ENCODE measurements at regions not wholly inside any gene's neighbourhood (a gene's known extent, or its start where the extent isn't known, plus 50 kb on each side); places are given as distances from the start of the nearest gene placed in this dataset.

DNA sequence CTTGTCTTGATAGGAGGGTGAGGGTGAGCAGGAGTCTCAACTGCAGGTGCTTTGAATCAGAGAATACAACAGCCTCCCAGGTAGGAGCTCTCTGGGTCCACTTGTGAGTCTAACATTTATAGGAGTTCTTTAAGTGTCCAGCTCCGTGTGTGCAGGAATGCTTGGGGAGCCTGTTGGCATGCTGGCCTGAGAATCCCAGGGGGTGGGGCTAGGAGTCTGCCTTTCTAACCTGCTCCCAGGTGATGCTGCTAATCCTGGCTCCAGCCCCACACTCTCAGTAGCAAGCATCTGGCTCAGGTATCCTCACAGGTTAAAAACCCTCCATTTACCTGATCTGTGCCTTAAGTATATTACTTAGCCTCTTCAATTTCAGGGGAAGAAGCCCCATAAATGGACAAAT lies 368.9 kb downstream of the RBM26 start:
- TF ChIP-seq EZH2phosphoT487 (IDR thresholded peaks at IDR 0.05; ENCODE audit: borderline replicate concordance), result no peak
- TF ChIP-seq, protein P1, sequence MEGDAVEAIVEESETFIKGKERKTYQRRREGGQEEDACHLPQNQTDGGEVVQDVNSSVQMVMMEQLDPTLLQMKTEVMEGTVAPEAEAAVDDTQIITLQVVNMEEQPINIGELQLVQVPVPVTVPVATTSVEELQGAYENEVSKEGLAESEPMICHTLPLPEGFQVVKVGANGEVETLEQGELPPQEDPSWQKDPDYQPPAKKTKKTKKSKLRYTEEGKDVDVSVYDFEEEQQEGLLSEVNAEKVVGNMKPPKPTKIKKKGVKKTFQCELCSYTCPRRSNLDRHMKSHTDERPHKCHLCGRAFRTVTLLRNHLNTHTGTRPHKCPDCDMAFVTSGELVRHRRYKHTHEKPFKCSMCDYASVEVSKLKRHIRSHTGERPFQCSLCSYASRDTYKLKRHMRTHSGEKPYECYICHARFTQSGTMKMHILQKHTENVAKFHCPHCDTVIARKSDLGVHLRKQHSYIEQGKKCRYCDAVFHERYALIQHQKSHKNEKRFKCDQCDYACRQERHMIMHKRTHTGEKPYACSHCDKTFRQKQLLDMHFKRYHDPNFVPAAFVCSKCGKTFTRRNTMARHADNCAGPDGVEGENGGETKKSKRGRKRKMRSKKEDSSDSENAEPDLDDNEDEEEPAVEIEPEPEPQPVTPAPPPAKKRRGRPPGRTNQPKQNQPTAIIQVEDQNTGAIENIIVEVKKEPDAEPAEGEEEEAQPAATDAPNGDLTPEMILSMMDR (conservative IDR thresholded peaks at IDR 0.05; ENCODE audit: low read length), result no peak
- Histone ChIP-seq H3K9ac (ENCODE audit: low read depth, low read length, poor library complexity, severe bottlenecking) (no peak overlapping the region), H3F3A (ENCODE audit: low read depth) (no peaks in the 10 kb centered on the region), H3K9me3 (ENCODE audit: insufficient read depth, low read depth, low read length) (no peaks in the 10 kb centered on the region), H3K9me2 (replicated peaks; ENCODE audit: low read depth, low read length) (no peaks in the 10 kb centered on the region), H3K27me3 (ENCODE audit: insufficient read depth, low read length, poor library complexity, severe bottlenecking) (no peaks in the 10 kb centered on the region), H2AFZ (ENCODE audit: low read length) (peak overlapping the region; percentile 34; the same call in 1 of the 2 replicates), H3K79me2 (ENCODE audit: insufficient read depth, low read length) (no peaks in the 10 kb centered on the region), H3K4me1 (ENCODE audit: insufficient read depth, low read length, poor library complexity, severe bottlenecking) (no peaks in the 10 kb centered on the region), H3K36me3 (ENCODE audit: insufficient read depth, low read length) (no peaks in the 10 kb centered on the region), H4K20me1 (ENCODE audit: insufficient read depth, low read length, poor library complexity, severe bottlenecking) (no peaks in the 10 kb centered on the region), H3K4me2 (ENCODE audit: low read depth, low read length, poor library complexity, severe bottlenecking) (no peak overlapping the region), H3K4me3 (ENCODE audit: low read length, poor library complexity, severe bottlenecking) (no peak overlapping the region)

DNA sequence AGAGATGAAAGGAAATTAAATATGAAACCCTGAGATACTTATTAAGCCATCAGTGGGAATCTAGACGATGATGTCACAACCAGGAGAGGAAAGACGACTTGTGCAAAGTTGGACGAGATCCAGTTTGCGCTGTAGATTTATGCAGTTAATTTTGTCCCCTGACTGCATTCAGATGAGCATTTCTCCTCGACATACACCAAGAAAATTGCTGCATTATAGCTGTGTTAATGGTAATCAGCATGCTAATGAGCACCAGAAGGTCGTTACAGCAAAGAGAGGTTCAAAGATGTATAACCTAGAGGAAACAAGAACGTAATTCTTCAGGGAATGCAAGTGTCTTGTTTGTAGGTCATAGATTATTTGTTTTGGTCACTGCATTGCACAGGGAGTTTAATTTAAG lies 371.7 kb downstream of the RBM26 start:
- no peaks in the 10 kb centered on the region for H3K9me3 ChIP-seq (ENCODE audit: insufficient read depth, low read depth, low read length)
- no peaks in the 10 kb centered on the region for H3F3A ChIP-seq (ENCODE audit: low read depth)
- H3K4me1 ChIP-seq (ENCODE audit: insufficient read depth, low read length, poor library complexity, severe bottlenecking), result no peaks in the 10 kb centered on the region
- H3K9ac ChIP-seq (ENCODE audit: low read depth, low read length, poor library complexity, severe bottlenecking), result no peak overlapping the region
- H3K27me3 ChIP-seq (ENCODE audit: insufficient read depth, low read length, poor library complexity, severe bottlenecking), result no peaks in the 10 kb centered on the region
- no peak for TF ChIP-seq EZH2phosphoT487 (IDR thresholded peaks at IDR 0.05; ENCODE audit: borderline replicate concordance)
- TF ChIP-seq, protein P1 (conservative IDR thresholded peaks at IDR 0.05; ENCODE audit: low read length), result no peak
- H3K4me3 ChIP-seq (ENCODE audit: low read length, poor library complexity, severe bottlenecking), result no peak overlapping the region
- H3K4me2 ChIP-seq (ENCODE audit: low read depth, low read length, poor library complexity, severe bottlenecking), result no peak overlapping the region
- H2AFZ ChIP-seq (ENCODE audit: low read length), result no peak overlapping the region
- no peaks in the 10 kb centered on the region for H4K20me1 ChIP-seq (ENCODE audit: insufficient read depth, low read length, poor library complexity, severe bottlenecking)
- no peaks in the 10 kb centered on the region for H3K79me2 ChIP-seq (ENCODE audit: insufficient read depth, low read length)
- no peaks in the 10 kb centered on the region for H3K36me3 ChIP-seq (ENCODE audit: insufficient read depth, low read length)
- no peaks in the 10 kb centered on the region for H3K9me2 ChIP-seq (replicated peaks; ENCODE audit: low read depth, low read length)

DNA sequence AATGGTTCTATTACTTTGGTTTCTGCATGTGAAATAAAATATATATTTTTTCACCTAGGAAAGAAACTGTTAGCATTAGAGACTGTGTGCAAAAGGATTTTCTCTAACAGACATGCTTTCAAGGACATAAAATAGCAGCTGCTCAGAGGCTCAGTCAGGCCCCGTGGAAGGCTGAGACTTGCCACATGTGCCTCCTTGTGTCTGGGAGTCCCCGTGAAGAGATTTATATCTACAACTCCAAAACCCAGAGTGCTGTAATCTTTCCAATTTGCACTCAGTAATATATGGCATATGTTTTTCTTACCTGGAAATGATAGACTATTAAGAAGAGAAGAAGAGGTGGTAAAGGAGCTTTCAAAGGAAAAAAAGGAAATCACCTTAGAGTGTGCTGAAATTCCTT lies 371.6 kb upstream of the OBI1 start:
- H3F3A ChIP-seq (ENCODE audit: low read depth), result no peaks in the 10 kb centered on the region
- H3K79me2 ChIP-seq (ENCODE audit: insufficient read depth, low read length), result no peaks in the 10 kb centered on the region
- H3K9me2 ChIP-seq (replicated peaks; ENCODE audit: low read depth, low read length), result no peaks in the 10 kb centered on the region
- H2AFZ ChIP-seq (ENCODE audit: low read length), result no peak overlapping the region
- H3K9ac ChIP-seq (ENCODE audit: low read depth, low read length, poor library complexity, severe bottlenecking), result no peak overlapping the region
- no peaks in the 10 kb centered on the region for H3K27me3 ChIP-seq (ENCODE audit: insufficient read depth, low read length, poor library complexity, severe bottlenecking)
- no peaks in the 10 kb centered on the region for H3K36me3 ChIP-seq (ENCODE audit: insufficient read depth, low read length)
- H4K20me1 ChIP-seq (ENCODE audit: insufficient read depth, low read length, poor library complexity, severe bottlenecking), result no peaks in the 10 kb centered on the region
- H3K4me3 ChIP-seq (ENCODE audit: low read length, poor library complexity, severe bottlenecking), result no peak overlapping the region
- no peaks in the 10 kb centered on the region for H3K4me1 ChIP-seq (ENCODE audit: insufficient read depth, low read length, poor library complexity, severe bottlenecking)
- TF ChIP-seq, protein P1 (conservative IDR thresholded peaks at IDR 0.05; ENCODE audit: low read length), result no peak
- TF ChIP-seq EZH2phosphoT487 (IDR thresholded peaks at IDR 0.05; ENCODE audit: borderline replicate concordance), result no peak
- no peaks in the 10 kb centered on the region for H3K9me3 ChIP-seq (ENCODE audit: insufficient read depth, low read depth, low read length)
- no peak overlapping the region for H3K4me2 ChIP-seq (ENCODE audit: low read depth, low read length, poor library complexity, severe bottlenecking)
